Tibial nerve (tissue), 4 donors: ENCODE measurements at regions not wholly inside any gene's neighbourhood (a gene's known extent, or its start where the extent isn't known, plus 50 kb on each side); places are given as distances from the start of the nearest gene placed in this dataset.

ENCODE experiments used
- EP300 ChIP-seq, 2 donors: sonication (generic); formaldehyde crosslinking; IDR thresholded peaks; one replicate each; pipeline ENCODE4 v1.6.1; 2017; ENCODE audit warnings: antibody characterized with exemption in 2 of 2, mild to moderate bottlenecking in 1 of 2
- POLR2A ChIP-seq, 2 donors: fragments of 450-650 bp; IDR thresholded peaks; one replicate each; pipeline ENCODE4 v1.6.1; 2017; ENCODE audit warnings: antibody characterized with exemption in 2 of 2, mild to moderate bottlenecking in 2 of 2, moderate library complexity in 2 of 2
- TF ChIP-seq, protein P1 (sequence below), 5 experiments: fragments of 200-600 bp in 3 of 5; fragments of 450-650 bp in 2 of 5; sonication (generic) in 3 of 5; IDR thresholded peaks; one replicate each; pipeline ENCODE4 v1.5.1; 2016 to 2019; ENCODE audit warnings: antibody characterized with exemption in 5 of 5, mild to moderate bottlenecking in 3 of 5, moderate library complexity in 2 of 5

DNA sequence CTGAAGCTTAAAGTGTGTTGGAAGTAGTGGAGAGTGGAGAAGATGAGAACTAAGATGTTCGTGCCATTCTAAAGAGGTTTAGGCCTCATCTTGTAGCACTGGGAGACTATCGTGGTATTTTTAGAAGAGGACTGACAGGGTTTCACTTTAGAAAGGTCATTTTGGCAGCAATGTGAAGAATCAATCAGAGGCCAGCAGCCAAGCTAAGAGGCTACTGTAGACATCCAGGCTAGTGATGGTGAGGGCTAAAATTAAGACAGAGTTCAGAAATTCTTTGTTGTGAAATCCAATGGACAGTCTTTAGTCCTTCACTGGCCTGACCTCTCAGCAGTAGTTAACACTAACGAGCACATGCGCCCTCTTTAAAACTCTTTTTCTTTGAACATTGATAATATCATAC is 288.2 kb downstream of the TBL1XR1 start:
- TF ChIP-seq POLR2A (IDR thresholded peaks at IDR 0.05), result no peak
- TF ChIP-seq, protein P1, sequence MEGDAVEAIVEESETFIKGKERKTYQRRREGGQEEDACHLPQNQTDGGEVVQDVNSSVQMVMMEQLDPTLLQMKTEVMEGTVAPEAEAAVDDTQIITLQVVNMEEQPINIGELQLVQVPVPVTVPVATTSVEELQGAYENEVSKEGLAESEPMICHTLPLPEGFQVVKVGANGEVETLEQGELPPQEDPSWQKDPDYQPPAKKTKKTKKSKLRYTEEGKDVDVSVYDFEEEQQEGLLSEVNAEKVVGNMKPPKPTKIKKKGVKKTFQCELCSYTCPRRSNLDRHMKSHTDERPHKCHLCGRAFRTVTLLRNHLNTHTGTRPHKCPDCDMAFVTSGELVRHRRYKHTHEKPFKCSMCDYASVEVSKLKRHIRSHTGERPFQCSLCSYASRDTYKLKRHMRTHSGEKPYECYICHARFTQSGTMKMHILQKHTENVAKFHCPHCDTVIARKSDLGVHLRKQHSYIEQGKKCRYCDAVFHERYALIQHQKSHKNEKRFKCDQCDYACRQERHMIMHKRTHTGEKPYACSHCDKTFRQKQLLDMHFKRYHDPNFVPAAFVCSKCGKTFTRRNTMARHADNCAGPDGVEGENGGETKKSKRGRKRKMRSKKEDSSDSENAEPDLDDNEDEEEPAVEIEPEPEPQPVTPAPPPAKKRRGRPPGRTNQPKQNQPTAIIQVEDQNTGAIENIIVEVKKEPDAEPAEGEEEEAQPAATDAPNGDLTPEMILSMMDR (IDR thresholded peaks at IDR 0.05), result no peak
- TF ChIP-seq EP300 (IDR thresholded peaks at IDR 0.05), result no peak
